SJCRH30 (cell line): ENCODE measurements at regions not wholly inside any gene's neighbourhood (a gene's known extent, or its start where the extent isn't known, plus 50 kb on each side); places are given as distances from the start of the nearest gene placed in this dataset.
A peak's percentile ranks its signal among the peaks of the same experiment; 100 is the strongest.
"Not testable (repeated sequence)": the region's sequence is repeated elsewhere in the genome, so short reads cannot be mapped to it uniquely, and the experiment has no call there.

ENCODE experiments used
- DNase-seq, 2 experiments: peaks; one replicate each; pipeline ENCODE4 v3.0.0-alpha.2; 2015 to 2020
- H3K27ac ChIP-seq: fragments of 250-450 bp; sonication (Bioruptor Pico); 2 replicates; pipeline ENCODE4 v1.5.1; 2020; ENCODE audit warnings: mild to moderate bottlenecking, moderate library complexity
- H3K27me3 ChIP-seq: fragments of 250-450 bp; sonication (Bioruptor Pico); 2 replicates; pipeline ENCODE4 v1.5.1; 2020; ENCODE audit warnings: mild to moderate bottlenecking, moderate library complexity
- H3K36me3 ChIP-seq: fragments of 250-450 bp; sonication (Bioruptor Pico); 2 replicates; pipeline ENCODE4 v1.5.1; 2020; ENCODE audit warnings: mild to moderate bottlenecking, moderate library complexity
- H3K4me1 ChIP-seq: fragments of 250-450 bp; sonication (Bioruptor Pico); 2 replicates; pipeline ENCODE4 v1.5.1; 2020; ENCODE audit warnings: mild to moderate bottlenecking, moderate library complexity
- H3K4me3 ChIP-seq: fragments of 250-450 bp; sonication (Bioruptor Pico); 2 replicates; pipeline ENCODE4 v1.5.1; 2020; ENCODE audit warnings: mild to moderate bottlenecking, moderate library complexity
- H3K9me3 ChIP-seq: fragments of 250-450 bp; sonication (Bioruptor Pico); replicated peaks from 2 replicates; pipeline ENCODE4 v1.5.1; 2020; ENCODE audit warnings: mild to moderate bottlenecking, moderate library complexity

GRCh38 chr14:101088395-101088667 lies 184.8 kb upstream of the RTL1 start:
- Histone ChIP-seq H3K36me3 (no peaks in the 10 kb centered on the region), H3K27me3 (no peaks in the 10 kb centered on the region), H3K4me3 (no peak overlapping the region), H3K27ac (no peak overlapping the region), H3K4me1 (no peaks in the 10 kb centered on the region), H3K9me3 (no peaks in the 10 kb centered on the region)
- DNase-seq, result no peak

DNA sequence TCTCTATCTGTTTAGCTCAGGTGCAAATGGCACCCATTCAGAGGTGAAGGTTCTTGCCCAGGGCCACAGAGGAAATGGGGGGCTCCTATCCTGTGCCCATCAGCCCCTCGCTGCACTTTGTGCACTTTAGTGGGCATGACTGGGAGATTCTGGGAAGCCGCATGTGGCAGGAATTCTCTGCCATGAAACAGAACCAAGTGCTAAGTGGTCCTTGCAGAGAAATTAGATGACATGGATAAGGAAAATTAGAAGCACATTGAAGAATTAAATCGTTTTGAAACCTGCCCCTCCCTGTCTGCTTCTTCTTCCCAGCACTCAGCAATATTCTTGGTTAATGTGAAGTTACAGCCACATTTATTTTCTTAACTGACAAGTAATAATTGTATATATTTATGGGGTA lies 185.2 kb upstream of the RTL1 start:
- H3K36me3 ChIP-seq, result no peaks in the 10 kb centered on the region
- DNase-seq, result no peak
- no peaks in the 10 kb centered on the region for H3K4me1 ChIP-seq
- H3K4me3 ChIP-seq, result no peak overlapping the region
- no peaks in the 10 kb centered on the region for H3K27me3 ChIP-seq
- H3K9me3 ChIP-seq, result no peaks in the 10 kb centered on the region
- H3K27ac ChIP-seq, result no peak overlapping the region

- H3K4me3 ChIP-seq, DNase-seq, H3K27ac ChIP-seq, H3K27me3 ChIP-seq, H3K9me3 ChIP-seq, H3K4me1 ChIP-seq, H3K36me3 ChIP-seq: not testable (repeated sequence)
Measured at GRCh38 chr14:101090478-101090877, 187.0 kb upstream of the RTL1 start.

DNA sequence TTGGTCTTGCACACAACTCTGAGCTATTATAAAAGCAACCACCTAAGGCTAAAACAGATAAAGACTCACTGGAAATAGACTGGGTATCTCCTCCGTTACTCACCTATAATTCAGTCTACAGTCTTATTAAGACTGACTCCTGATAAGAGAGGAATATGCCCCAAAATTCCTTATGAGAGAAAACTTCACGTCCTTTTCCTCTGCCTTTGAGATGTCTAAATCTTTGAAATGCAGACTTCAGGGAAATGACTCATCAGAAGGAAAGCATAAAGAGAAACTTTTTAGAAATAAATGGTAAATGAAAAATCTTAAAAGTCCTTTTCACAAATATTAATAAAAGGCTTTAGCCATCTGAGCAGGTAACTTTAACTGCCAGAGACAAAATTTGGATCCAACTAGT lies 187.5 kb upstream of the RTL1 start:
- no peak for DNase-seq
- Histone ChIP-seq H3K27ac (no peak overlapping the region), H3K27me3 (no peaks in the 10 kb centered on the region), H3K36me3 (no peaks in the 10 kb centered on the region), H3K4me3 (no peak overlapping the region), H3K4me1 (no peaks in the 10 kb centered on the region), H3K9me3 (no peaks in the 10 kb centered on the region)

- not testable (repeated sequence) for H3K27me3 ChIP-seq, H3K4me3 ChIP-seq, H3K4me1 ChIP-seq, H3K9me3 ChIP-seq, H3K27ac ChIP-seq, H3K36me3 ChIP-seq, DNase-seq
Measured at GRCh38 chr14:101094916-101095315, 191.4 kb upstream of the RTL1 start.

- peaks cover 2% of the 10 kb centered on the region; the same call in 1 of the 2 replicates for H3K9me3 ChIP-seq
Measured at GRCh38 chr14:101096551-101096950, 193.0 kb upstream of the RTL1 start.

GRCh38 chr14:101097109-101097793 lies 193.7 kb upstream of the RTL1 start:
- no peak overlapping the region for H3K4me3 ChIP-seq
- DNase-seq, result no peak
- H3K27me3 ChIP-seq, result no peaks in the 10 kb centered on the region
- peaks cover 2% of the 10 kb centered on the region; the same call in 1 of the 2 replicates for H3K9me3 ChIP-seq
- H3K36me3 ChIP-seq, result no peaks in the 10 kb centered on the region
- no peak overlapping the region for H3K27ac ChIP-seq
- no peaks in the 10 kb centered on the region for H3K4me1 ChIP-seq

More at GRCh38 chr14:101096551-101096950, 193.0 kb upstream of the RTL1 start:
- no peaks in the 10 kb centered on the region for H3K27me3 ChIP-seq
- DNase-seq, result no peak
- H3K4me3 ChIP-seq, result no peak overlapping the region
- no peaks in the 10 kb centered on the region for H3K36me3 ChIP-seq
- no peaks in the 10 kb centered on the region for H3K4me1 ChIP-seq
- H3K27ac ChIP-seq, result no peak overlapping the region

DNA sequence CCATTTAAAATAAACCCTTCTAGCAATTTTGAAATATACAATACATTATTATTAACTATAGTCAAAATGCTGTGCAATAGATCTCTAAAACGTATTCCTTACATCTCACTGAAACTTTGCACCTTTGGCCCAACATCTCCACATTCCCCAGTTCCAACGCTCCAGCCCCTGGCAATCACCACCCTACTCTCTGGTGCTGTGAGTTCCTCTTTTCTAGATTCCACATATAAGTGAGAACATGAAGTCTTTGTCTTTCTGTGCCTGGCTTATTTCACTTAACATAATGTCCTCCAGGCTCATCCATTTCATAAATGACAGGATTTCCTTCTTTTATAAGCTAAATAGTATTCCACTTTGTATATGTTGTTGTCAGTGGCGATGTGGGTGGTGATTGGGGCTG lies 194.7 kb upstream of the RTL1 start:
- no peak for DNase-seq
- Histone ChIP-seq H3K4me3 (no peak overlapping the region), H3K36me3 (no peaks in the 10 kb centered on the region), H3K4me1 (no peaks in the 10 kb centered on the region), H3K27ac (no peak overlapping the region), H3K27me3 (no peaks in the 10 kb centered on the region; the same call in 1 of the 2 replicates), H3K9me3 (peaks cover 2% of the 10 kb centered on the region; the same call in 1 of the 2 replicates)

- no peak for DNase-seq
- no peaks in the 10 kb centered on the region for H3K36me3 ChIP-seq
- peaks cover 2% of the 10 kb centered on the region; the same call in 1 of the 2 replicates for H3K9me3 ChIP-seq
- H3K27me3 ChIP-seq, result no peaks in the 10 kb centered on the region; the same call in 1 of the 2 replicates
- no peaks in the 10 kb centered on the region for H3K4me1 ChIP-seq
- no peak overlapping the region for H3K27ac ChIP-seq
- no peak overlapping the region for H3K4me3 ChIP-seq
Measured at GRCh38 chr14:101098641-101099040, 195.1 kb upstream of the RTL1 start.

DNA sequence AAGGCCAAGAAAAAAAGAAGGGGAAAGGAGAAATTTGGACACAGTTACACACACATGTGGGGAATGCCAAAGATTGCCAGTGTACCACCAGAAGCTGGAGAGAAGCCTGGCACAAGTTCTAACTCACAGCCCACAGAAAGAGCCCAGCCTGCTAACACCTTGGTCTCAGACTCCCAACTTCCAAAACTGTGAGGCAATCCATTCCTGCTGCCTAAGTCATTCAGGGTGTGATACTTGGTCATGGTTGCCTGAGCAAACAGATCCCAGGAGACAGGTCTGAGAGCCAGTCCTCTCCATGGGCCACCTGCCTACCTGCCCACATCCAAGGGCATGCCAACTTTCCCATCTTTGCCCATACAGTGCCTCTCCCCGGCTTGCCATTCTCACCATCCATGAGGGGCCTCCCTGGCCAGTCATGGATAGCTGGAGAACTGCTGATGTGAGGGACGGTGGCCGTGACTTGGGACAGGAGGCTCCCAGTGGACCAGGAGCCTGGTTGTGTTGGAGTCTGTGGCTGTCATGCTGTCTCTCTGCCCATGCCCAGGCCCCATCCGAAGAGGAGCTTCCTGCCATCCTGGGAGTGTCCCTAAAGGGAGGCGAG lies 198.0 kb upstream of the RTL1 start:
- H3K27ac ChIP-seq, result no peak overlapping the region
- peaks cover 2% of the 10 kb centered on the region; the same call in 1 of the 2 replicates for H3K9me3 ChIP-seq
- no peaks in the 10 kb centered on the region for H3K36me3 ChIP-seq
- DNase-seq, result no peak
- H3K4me1 ChIP-seq, result no peaks in the 10 kb centered on the region
- H3K4me3 ChIP-seq, result no peak overlapping the region
- H3K27me3 ChIP-seq, result no peaks in the 10 kb centered on the region; the same call in 1 of the 2 replicates

DNA sequence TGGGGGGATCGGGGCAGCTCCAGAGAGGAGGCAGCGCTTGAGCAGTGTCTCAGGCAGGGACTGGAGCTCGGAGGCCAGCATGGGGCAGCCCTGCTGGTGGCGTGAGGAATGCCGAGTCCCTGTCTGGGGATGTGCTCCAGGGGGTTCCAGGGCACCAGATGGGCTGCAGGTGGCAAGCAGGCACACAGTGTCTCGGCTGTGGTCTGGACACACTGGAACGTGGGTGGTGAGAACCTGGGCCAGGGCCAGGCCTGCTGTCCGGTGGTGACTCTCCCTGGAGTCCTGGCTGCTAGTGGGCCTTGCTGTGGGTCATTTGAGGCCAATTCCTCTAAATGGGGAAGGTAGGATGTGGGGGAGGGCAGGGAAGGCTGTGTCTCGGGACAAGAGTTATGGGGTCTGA lies 199.4 kb upstream of the RTL1 start:
- Histone ChIP-seq H3K36me3 (no peaks in the 10 kb centered on the region), H3K4me1 (no peaks in the 10 kb centered on the region), H3K27me3 (no peaks in the 10 kb centered on the region; the same call in 1 of the 2 replicates), H3K9me3 (peaks cover 2% of the 10 kb centered on the region; the same call in 1 of the 2 replicates), H3K4me3 (no peak overlapping the region), H3K27ac (no peak overlapping the region)
- DNase-seq, result no peak

DNA sequence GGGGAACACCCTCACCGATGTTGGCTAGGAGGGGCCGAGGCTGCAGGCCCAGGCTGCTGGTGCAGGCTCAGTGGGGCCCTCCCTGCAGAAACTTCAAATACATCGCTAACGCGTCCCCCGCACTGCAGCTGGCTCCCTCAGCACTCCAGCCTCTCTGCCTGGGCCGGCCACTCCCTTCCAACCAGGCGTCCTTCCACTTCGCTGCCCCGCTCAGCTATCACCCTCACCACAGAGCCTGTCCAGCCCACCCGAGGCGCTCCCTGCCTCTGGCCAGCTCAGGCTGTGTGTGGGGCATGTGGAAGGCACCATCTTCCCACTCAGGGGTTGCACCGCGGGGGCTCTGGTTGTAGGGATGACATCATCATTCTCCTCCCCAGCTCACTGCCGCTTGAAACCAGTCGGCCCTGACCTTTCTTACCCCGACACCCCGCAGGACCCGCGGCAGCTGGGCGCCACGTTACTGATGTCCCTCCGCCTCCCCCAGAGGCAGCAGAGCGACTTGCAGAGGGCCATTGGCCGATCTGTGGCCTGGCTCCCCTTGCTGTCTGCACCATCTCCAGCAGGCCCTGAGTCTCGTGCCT lies 199.9 kb upstream of the RTL1 start:
- H3K4me3 ChIP-seq, result no peak overlapping the region
- no peaks in the 10 kb centered on the region for H3K4me1 ChIP-seq
- peaks cover 2% of the 10 kb centered on the region; the same call in 1 of the 2 replicates for H3K9me3 ChIP-seq
- H3K27ac ChIP-seq, result no peak overlapping the region
- peak; percentile 49 to 53 for DNase-seq
- H3K27me3 ChIP-seq, result no peaks in the 10 kb centered on the region; the same call in 1 of the 2 replicates
- H3K36me3 ChIP-seq, result no peaks in the 10 kb centered on the region

DNA sequence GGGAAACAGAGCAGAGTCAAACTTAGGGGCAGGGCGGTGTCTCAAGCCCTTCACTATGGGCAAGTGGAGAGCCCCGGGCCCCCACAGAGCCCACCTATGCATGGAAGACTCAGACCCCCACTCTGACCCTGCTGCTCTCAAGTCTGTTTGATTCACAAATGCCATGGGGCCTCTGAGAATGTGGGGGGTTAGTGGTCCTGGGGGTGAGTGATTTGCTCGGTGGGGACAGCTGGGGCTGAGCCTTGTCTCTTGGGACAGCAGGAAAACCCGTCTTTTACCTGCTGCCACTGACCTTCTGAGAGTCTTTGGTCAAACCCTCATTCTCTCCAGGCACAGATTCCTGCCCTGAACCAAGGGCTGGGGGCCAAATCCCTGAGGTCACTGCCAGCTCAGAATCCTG lies 201.0 kb upstream of the RTL1 start:
- H3K9me3 ChIP-seq, result peaks cover 2% of the 10 kb centered on the region; the same call in 1 of the 2 replicates
- H3K36me3 ChIP-seq, result no peaks in the 10 kb centered on the region
- no peak overlapping the region for H3K27ac ChIP-seq
- DNase-seq, result no peak
- H3K4me3 ChIP-seq, result no peak overlapping the region
- no peaks in the 10 kb centered on the region for H3K4me1 ChIP-seq
- H3K27me3 ChIP-seq, result no peaks in the 10 kb centered on the region; the same call in 1 of the 2 replicates

DNA sequence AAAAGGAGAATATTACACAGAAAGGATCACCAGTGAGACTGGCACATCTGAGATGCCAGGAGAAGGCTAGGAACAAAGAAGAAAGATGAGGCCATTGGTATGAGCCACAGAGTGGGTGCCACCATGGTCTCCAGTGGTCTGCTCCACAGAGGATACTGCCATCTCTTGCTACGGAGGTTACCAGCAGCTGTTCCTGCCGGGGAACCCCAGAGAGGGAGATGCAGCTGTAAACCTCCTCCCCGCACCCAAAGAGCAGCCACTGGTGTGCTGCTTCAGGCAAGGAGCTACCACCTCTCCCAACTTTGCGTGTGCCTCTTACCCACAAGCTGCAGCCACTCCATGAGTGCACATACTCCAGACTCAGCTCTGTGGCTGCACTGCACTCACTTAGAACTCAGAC lies 201.5 kb upstream of the RTL1 start:
- no peak for DNase-seq
- no peak overlapping the region for H3K27ac ChIP-seq
- no peaks in the 10 kb centered on the region for H3K4me1 ChIP-seq

DNA sequence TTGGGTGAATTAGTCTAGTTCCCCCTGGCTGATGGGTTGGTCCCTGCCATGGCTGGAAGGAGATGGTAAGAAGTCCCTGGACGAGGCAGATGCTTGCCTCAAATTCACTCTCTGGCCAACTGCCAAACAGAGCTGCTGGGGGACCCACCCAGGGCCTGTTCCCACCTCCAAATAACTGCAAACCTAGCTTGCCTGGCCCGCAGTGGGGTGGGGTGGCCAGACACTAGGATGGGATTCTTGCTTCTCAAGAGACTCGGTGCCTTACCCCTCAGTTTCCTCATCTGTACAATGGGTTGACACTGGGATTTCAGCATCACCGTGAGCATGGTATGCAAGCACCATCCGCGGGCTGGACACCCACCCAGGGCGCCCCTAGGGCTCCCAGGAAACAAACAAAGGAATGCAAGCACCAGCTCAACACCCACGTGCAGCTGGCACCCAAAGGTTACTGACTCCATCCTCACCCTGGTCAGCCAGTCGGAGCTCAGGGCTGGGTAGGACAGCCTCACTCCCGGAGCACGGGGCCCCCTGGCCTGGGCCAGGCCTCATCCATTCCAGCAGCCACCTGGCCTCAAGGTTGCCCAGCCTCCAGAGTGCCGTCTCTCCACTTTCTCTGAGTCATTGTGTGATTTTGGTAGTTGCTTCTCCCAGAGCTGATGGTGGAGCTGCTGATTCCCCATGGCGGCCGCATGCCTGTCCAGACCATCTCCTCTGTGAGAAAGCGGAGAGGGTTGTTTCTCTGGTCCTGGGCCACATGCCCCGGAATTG lies 205.2 kb upstream of the RTL1 start:
- H3K4me3 ChIP-seq, result no peak overlapping the region
- H3K4me1 ChIP-seq, result no peaks in the 10 kb centered on the region
- DNase-seq, result no peak
- no peak overlapping the region for H3K27ac ChIP-seq
- no peaks in the 10 kb centered on the region for H3K9me3 ChIP-seq
- H3K36me3 ChIP-seq, result no peaks in the 10 kb centered on the region
- H3K27me3 ChIP-seq, result no peaks in the 10 kb centered on the region

More for the DNA sequence above, 201.5 kb upstream of the RTL1 start:
- Histone ChIP-seq H3K4me3 (no peak overlapping the region), H3K36me3 (no peaks in the 10 kb centered on the region), H3K27me3 (no peaks in the 10 kb centered on the region; the same call in 1 of the 2 replicates), H3K9me3 (peaks cover 1% of the 10 kb centered on the region; the same call in 1 of the 2 replicates)
